ENCODE measurements at regions not wholly inside any gene's neighbourhood (a gene's known extent, or its start where the extent isn't known, plus 50 kb on each side); places are given as distances from the start of the nearest gene placed in this dataset.

- TF ChIP-seq CTCF (conservative IDR thresholded peaks at IDR 0.05; ENCODE audit: low read depth, low read length) (no peak), EZH2 (IDR thresholded peaks at IDR 0.05; ENCODE audit: borderline replicate concordance, low read depth, low read length, poor library complexity, severe bottlenecking) (no peak)
Measured at GRCh38 chr12:27864521-27864920, 84.5 kb upstream of the MANSC4 start.
